GM19351 (cell line): ENCODE measurements at regions not wholly inside any gene's neighbourhood (a gene's known extent, or its start where the extent isn't known, plus 50 kb on each side); places are given as distances from the start of the nearest gene placed in this dataset.

ENCODE experiments used
- ATAC-seq: cut with Tn5 transposase; IDR thresholded peaks from one replicate; pipeline ENCODE4 v1.9.1; 2021; ENCODE audit warnings: mild to moderate bottlenecking, moderate library complexity; ENCODE audit not compliant: unreplicated experiment

- ATAC-seq, result no peak
Observed at GRCh38 chr10:8460626-8461025, 406.1 kb downstream of the GATA3 start.

GRCh38 chr10:8462565-8462964, 408.1 kb downstream of the GATA3 start:
- no peak for ATAC-seq

GRCh38 chr10:8463853-8464252, 409.4 kb downstream of the GATA3 start:
- ATAC-seq, result no peak

GRCh38 chr10:8468477-8468876, 414.0 kb downstream of the GATA3 start:
- no peak for ATAC-seq

- ATAC-seq, result peak; percentile 60
Observed at GRCh38 chr10:8473205-8473604, 418.7 kb downstream of the GATA3 start.

- no peak for ATAC-seq
Observed at GRCh38 chr10:8477300-8477699, 422.8 kb downstream of the GATA3 start.

GRCh38 chr10:8481718-8482504, 427.4 kb downstream of the GATA3 start:
- ATAC-seq, result no peak

- ATAC-seq, result no peak
Observed at GRCh38 chr10:8485032-8485431, 430.5 kb downstream of the GATA3 start.

- ATAC-seq, result no peak
Observed at GRCh38 chr10:8487346-8487745, 432.9 kb downstream of the GATA3 start.

GRCh38 chr10:8489232-8489631, 434.7 kb downstream of the GATA3 start:
- ATAC-seq, result no peak

GRCh38 chr10:8489823-8490222, 435.3 kb downstream of the GATA3 start:
- ATAC-seq, result no peak

GRCh38 chr10:8498290-8498689, 443.8 kb downstream of the GATA3 start:
- no peak for ATAC-seq

GRCh38 chr10:8498881-8499280, 444.4 kb downstream of the GATA3 start:
- ATAC-seq, result no peak

GRCh38 chr10:8499312-8499711, 444.8 kb downstream of the GATA3 start:
- no peak for ATAC-seq

GRCh38 chr10:8499752-8500390, 445.4 kb downstream of the GATA3 start:
- ATAC-seq, result no peak

GRCh38 chr10:8502573-8502972, 448.1 kb downstream of the GATA3 start:
- ATAC-seq, result no peak

GRCh38 chr10:8504499-8504898, 450.0 kb downstream of the GATA3 start:
- ATAC-seq, result no peak

GRCh38 chr10:8507156-8507555, 452.7 kb downstream of the GATA3 start:
- no peak for ATAC-seq

- ATAC-seq, result no peak
Observed at GRCh38 chr10:8508882-8509281, 454.4 kb downstream of the GATA3 start.

- no peak for ATAC-seq
Observed at GRCh38 chr10:8510471-8510870, 456.0 kb downstream of the GATA3 start.

- ATAC-seq, result no peak
Observed at GRCh38 chr10:8511026-8511425, 456.5 kb downstream of the GATA3 start.
